ENCODE measurements at regions not wholly inside any gene's neighbourhood (a gene's known extent, or its start where the extent isn't known, plus 50 kb on each side); places are given as distances from the start of the nearest gene placed in this dataset.

- H3K36me3 Mint-ChIP-seq = no peaks in the 10 kb centered on the region
- POLR2A ChIA-PET = no interaction called here
- peaks cover 13% of the 10 kb centered on the region for H3K27me3 Mint-ChIP-seq
- H3K4me3 Mint-ChIP-seq = no peak overlapping the region
- H3K4me1 Mint-ChIP-seq = peaks cover 6% of the 10 kb centered on the region
- no peak for DNase-seq
- H3K27ac Mint-ChIP-seq = no peak overlapping the region
- H3K9me3 Mint-ChIP-seq = no peaks in the 10 kb centered on the region
- no peak for ATAC-seq (ENCODE audit: low read depth)
These were observed 60.9 kb upstream of the TNRC6A start for GRCh38 chr16:24668481-24669061.

- Mint-ChIP-seq H3K36me3 (no peaks in the 10 kb centered on the region), H3K9me3 (no peaks in the 10 kb centered on the region), H3K4me3 (no peak overlapping the region), H3K27me3 (peaks cover 13% of the 10 kb centered on the region), H3K4me1 (peaks cover 6% of the 10 kb centered on the region), H3K27ac (no peak overlapping the region)
- ATAC-seq (ENCODE audit: low read depth) (no peak), DNase-seq (no peak)
- POLR2A ChIA-PET = no interaction called here
These were observed 58.6 kb upstream of the TNRC6A start for GRCh38 chr16:24670623-24671454.

GRCh38 chr16:24671455-24671954, 57.9 kb upstream of the TNRC6A start:
- H3K9me3 Mint-ChIP-seq = no peaks in the 10 kb centered on the region
- H3K27ac Mint-ChIP-seq = no peak overlapping the region
- no peak for ATAC-seq (ENCODE audit: low read depth)
- H3K36me3 Mint-ChIP-seq = no peaks in the 10 kb centered on the region
- peaks cover 6% of the 10 kb centered on the region for H3K4me1 Mint-ChIP-seq
- POLR2A ChIA-PET = no interaction called here
- no peak overlapping the region for H3K4me3 Mint-ChIP-seq
- DNase-seq = no peak
- H3K27me3 Mint-ChIP-seq = peaks cover 13% of the 10 kb centered on the region

- H3K36me3 Mint-ChIP-seq = no peaks in the 10 kb centered on the region
- peaks cover 6% of the 10 kb centered on the region for H3K4me1 Mint-ChIP-seq
- no peak for DNase-seq
- no peak overlapping the region for H3K27ac Mint-ChIP-seq
- no peaks in the 10 kb centered on the region for H3K9me3 Mint-ChIP-seq
- ATAC-seq (ENCODE audit: low read depth) = no peak
- H3K4me3 Mint-ChIP-seq = no peak overlapping the region
- peaks cover 13% of the 10 kb centered on the region for H3K27me3 Mint-ChIP-seq
- POLR2A ChIA-PET = no interaction called here
These were observed 56.3 kb upstream of the TNRC6A start for GRCh38 chr16:24673155-24673554.

GRCh38 chr16:24674877-24675276, 54.6 kb upstream of the TNRC6A start:
- Mint-ChIP-seq H3K9me3 (no peaks in the 10 kb centered on the region), H3K36me3 (no peaks in the 10 kb centered on the region), H3K4me1 (peaks cover 6% of the 10 kb centered on the region), H3K27ac (no peak overlapping the region), H3K27me3 (peaks cover 13% of the 10 kb centered on the region), H3K4me3 (no peak overlapping the region)
- POLR2A ChIA-PET = no interaction called here
- DNase-seq = no peak
- ATAC-seq (ENCODE audit: low read depth) = no peak

GRCh38 chr16:24677388-24677787, 52.1 kb upstream of the TNRC6A start:
- H3K4me1 Mint-ChIP-seq = no peaks in the 10 kb centered on the region
- no peak for ATAC-seq (ENCODE audit: low read depth)
- H3K9me3 Mint-ChIP-seq = peaks cover 1% of the 10 kb centered on the region
- no peaks in the 10 kb centered on the region for H3K36me3 Mint-ChIP-seq
- POLR2A ChIA-PET = no interaction called here
- no peak overlapping the region for H3K4me3 Mint-ChIP-seq
- no peak for DNase-seq
- H3K27ac Mint-ChIP-seq = no peak overlapping the region
- H3K27me3 Mint-ChIP-seq = peaks cover 2% of the 10 kb centered on the region

All from activated naive CD8-positive, alpha-beta T cell treated with anti-CD3 and anti-CD28 coated beads, Interleukin-2, amount 10 ng/mL, durations not matched to agents 7 days and 5 days (primary cell).